ENCODE measurements at regions not wholly inside any gene's neighbourhood (a gene's known extent, or its start where the extent isn't known, plus 50 kb on each side); places are given as distances from the start of the nearest gene placed in this dataset.

DNA sequence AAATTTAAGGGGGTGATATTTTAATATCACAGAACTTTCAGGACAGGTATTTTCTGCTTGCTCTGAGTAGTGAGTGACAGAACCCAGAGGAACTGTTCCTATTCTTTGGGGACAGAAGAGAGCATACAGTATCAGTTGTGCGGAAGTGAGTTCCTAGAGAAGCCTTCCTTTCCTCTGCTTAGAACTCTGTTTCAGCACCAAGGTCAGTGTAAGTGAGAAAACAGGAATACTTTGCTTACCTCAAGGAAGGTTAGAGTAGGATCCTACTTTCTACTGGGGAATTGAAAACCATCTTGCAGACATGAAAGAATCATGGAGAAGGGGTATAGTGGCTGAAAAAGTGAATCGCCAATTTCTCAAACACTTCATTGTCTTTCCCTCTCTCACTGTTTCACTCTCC lies 542.4 kb downstream of the SQOR start:
- TF ChIP-seq, protein P1, sequence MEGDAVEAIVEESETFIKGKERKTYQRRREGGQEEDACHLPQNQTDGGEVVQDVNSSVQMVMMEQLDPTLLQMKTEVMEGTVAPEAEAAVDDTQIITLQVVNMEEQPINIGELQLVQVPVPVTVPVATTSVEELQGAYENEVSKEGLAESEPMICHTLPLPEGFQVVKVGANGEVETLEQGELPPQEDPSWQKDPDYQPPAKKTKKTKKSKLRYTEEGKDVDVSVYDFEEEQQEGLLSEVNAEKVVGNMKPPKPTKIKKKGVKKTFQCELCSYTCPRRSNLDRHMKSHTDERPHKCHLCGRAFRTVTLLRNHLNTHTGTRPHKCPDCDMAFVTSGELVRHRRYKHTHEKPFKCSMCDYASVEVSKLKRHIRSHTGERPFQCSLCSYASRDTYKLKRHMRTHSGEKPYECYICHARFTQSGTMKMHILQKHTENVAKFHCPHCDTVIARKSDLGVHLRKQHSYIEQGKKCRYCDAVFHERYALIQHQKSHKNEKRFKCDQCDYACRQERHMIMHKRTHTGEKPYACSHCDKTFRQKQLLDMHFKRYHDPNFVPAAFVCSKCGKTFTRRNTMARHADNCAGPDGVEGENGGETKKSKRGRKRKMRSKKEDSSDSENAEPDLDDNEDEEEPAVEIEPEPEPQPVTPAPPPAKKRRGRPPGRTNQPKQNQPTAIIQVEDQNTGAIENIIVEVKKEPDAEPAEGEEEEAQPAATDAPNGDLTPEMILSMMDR (conservative IDR thresholded peaks at IDR 0.05; ENCODE audit: low read depth, low read length): no peak
- TF ChIP-seq EZH2 (IDR thresholded peaks at IDR 0.05; ENCODE audit: low read length, unreplicated experiment) (no peak), EZH2phosphoT487 (IDR thresholded peaks at IDR 0.05; ENCODE audit: borderline replicate concordance, low read length) (no peak)

Data from PC-3 (cell line).